ENCODE measurements at regions not wholly inside any gene's neighbourhood (a gene's known extent, or its start where the extent isn't known, plus 50 kb on each side); places are given as distances from the start of the nearest gene placed in this dataset.

DNA sequence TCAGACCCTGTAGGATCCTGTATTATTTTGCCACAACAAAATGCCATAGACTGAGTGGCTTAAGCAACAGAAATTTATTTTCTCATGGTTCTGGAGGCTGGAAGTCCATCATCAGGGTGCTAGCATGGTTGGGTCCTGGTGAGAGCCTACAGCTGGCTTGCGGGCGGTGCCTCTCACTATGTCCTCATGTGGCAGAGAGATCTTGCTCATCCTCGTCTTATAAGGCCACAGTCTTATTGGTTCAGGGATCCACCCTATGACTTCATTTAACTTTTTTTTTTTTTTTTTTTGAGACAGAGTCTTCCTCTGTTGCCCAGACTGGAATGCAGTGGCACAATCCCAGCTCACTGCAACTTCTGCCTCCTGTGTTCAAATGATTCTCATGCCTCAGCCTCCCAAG, 90.9 kb downstream of the LSM5 start:
- Histone ChIP-seq H3K9ac (no peak overlapping the region), H3K9me3 (ENCODE audit: control insufficient read depth, low read length) (no peaks in the 10 kb centered on the region), H3K79me2 (no peaks in the 10 kb centered on the region), H3K4me2 (ENCODE audit: low read length) (no peak overlapping the region), H3K36me3 (ENCODE audit: control insufficient read depth, insufficient read depth, low read length) (no peaks in the 10 kb centered on the region), H3K4me3 (ENCODE audit: low read depth, low read length) (no peak overlapping the region), H2AFZ (no peak overlapping the region), H3K4me1 (no peaks in the 10 kb centered on the region), H3K27me3 (ENCODE audit: control insufficient read depth, insufficient read depth, low read length) (no peaks in the 10 kb centered on the region), H3K27ac (no peak overlapping the region)
- TF ChIP-seq, protein P1, sequence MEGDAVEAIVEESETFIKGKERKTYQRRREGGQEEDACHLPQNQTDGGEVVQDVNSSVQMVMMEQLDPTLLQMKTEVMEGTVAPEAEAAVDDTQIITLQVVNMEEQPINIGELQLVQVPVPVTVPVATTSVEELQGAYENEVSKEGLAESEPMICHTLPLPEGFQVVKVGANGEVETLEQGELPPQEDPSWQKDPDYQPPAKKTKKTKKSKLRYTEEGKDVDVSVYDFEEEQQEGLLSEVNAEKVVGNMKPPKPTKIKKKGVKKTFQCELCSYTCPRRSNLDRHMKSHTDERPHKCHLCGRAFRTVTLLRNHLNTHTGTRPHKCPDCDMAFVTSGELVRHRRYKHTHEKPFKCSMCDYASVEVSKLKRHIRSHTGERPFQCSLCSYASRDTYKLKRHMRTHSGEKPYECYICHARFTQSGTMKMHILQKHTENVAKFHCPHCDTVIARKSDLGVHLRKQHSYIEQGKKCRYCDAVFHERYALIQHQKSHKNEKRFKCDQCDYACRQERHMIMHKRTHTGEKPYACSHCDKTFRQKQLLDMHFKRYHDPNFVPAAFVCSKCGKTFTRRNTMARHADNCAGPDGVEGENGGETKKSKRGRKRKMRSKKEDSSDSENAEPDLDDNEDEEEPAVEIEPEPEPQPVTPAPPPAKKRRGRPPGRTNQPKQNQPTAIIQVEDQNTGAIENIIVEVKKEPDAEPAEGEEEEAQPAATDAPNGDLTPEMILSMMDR (IDR thresholded peaks at IDR 0.05) = no peak

DNA sequence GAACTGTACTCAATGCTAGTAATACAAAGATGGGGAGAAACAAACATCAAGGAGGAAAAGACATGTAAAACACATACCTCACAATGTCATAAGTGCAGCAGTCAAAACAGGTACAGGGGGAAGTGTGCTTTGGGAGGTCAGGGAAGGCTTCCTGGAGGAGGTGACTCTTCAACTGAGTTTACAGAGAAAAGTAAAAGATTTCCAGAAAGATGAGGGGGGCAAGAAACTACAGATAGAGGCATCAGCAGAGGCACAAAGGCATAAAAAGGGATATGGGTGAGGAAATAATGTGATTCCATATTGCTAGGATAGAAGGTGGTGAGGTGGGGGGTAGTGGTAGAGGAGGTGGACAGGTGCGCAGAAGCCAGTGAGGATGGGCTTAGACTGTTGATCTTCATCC, 95.0 kb downstream of the LSM5 start:
- no peak overlapping the region for H3K9ac ChIP-seq

DNA sequence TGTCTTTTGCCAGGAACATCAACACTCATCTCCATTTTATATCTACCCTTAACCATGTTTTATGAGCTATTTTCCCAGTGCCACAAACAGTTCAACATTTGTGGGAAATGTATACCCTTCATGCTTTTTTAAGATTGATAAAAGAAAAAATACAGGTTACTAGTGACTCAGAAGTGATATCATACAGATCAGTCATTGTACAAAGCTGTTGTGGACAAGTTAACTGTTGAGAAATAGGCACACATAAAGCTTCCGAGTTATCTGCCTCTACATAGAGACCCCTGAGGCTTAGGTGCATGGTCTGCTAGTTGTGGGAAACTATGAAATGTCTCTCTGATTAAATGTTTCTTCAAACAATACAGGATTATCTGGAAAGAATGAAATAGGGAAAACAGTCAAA, 96.3 kb downstream of the LSM5 start:
- Histone ChIP-seq H3K4me2 (ENCODE audit: low read length) (no peak overlapping the region), H3K27me3 (ENCODE audit: control insufficient read depth, insufficient read depth, low read length) (no peaks in the 10 kb centered on the region), H3K9ac (no peak overlapping the region), H3K4me1 (no peaks in the 10 kb centered on the region), H3K27ac (no peak overlapping the region), H3K79me2 (no peaks in the 10 kb centered on the region), H3K9me3 (ENCODE audit: control insufficient read depth, low read length) (no peaks in the 10 kb centered on the region), H3K4me3 (ENCODE audit: low read depth, low read length) (no peak overlapping the region), H2AFZ (no peak overlapping the region), H3K36me3 (ENCODE audit: control insufficient read depth, insufficient read depth, low read length) (no peaks in the 10 kb centered on the region)
- TF ChIP-seq, protein P1 (IDR thresholded peaks at IDR 0.05) = no peak

More for the DNA sequence above, 95.0 kb downstream of the LSM5 start:
- Histone ChIP-seq H3K27ac (no peak overlapping the region), H3K4me3 (ENCODE audit: low read depth, low read length) (no peak overlapping the region), H2AFZ (no peak overlapping the region), H3K4me1 (no peaks in the 10 kb centered on the region), H3K4me2 (ENCODE audit: low read length) (no peak overlapping the region), H3K36me3 (ENCODE audit: control insufficient read depth, insufficient read depth, low read length) (no peaks in the 10 kb centered on the region), H3K9me3 (ENCODE audit: control insufficient read depth, low read length) (no peaks in the 10 kb centered on the region), H3K79me2 (no peaks in the 10 kb centered on the region), H3K27me3 (ENCODE audit: control insufficient read depth, insufficient read depth, low read length) (no peaks in the 10 kb centered on the region)
- TF ChIP-seq, protein P1 (IDR thresholded peaks at IDR 0.05) = no peak

DNA sequence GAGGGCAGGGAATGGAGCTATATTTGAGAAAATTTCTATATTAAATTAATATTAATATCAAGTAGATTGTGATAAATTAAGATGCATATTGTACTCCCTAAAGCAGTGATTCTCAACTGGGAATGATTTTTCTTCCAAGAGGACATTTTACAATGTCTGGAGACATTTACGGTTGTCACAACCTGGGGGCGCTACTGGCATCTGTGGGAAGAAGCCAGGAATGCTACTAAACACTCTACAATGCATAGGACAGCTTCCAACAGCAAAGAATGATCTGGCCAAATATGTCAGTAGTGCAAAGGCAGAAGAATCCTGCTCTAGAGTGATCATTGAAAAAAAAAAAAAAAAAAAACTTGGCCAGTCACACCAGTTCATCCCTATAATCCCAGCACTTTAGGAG, 100.0 kb downstream of the LSM5 start:
- TF ChIP-seq, protein P1 (IDR thresholded peaks at IDR 0.05) = no peak
- Histone ChIP-seq H3K4me1 (no peaks in the 10 kb centered on the region), H3K27me3 (ENCODE audit: control insufficient read depth, insufficient read depth, low read length) (no peaks in the 10 kb centered on the region), H3K4me3 (ENCODE audit: low read depth, low read length) (no peak overlapping the region), H3K4me2 (ENCODE audit: low read length) (no peak overlapping the region), H3K79me2 (no peaks in the 10 kb centered on the region), H3K27ac (no peak overlapping the region), H3K36me3 (ENCODE audit: control insufficient read depth, insufficient read depth, low read length) (no peaks in the 10 kb centered on the region), H2AFZ (no peak overlapping the region), H3K9me3 (ENCODE audit: control insufficient read depth, low read length) (no peaks in the 10 kb centered on the region), H3K9ac (no peak overlapping the region)

DNA sequence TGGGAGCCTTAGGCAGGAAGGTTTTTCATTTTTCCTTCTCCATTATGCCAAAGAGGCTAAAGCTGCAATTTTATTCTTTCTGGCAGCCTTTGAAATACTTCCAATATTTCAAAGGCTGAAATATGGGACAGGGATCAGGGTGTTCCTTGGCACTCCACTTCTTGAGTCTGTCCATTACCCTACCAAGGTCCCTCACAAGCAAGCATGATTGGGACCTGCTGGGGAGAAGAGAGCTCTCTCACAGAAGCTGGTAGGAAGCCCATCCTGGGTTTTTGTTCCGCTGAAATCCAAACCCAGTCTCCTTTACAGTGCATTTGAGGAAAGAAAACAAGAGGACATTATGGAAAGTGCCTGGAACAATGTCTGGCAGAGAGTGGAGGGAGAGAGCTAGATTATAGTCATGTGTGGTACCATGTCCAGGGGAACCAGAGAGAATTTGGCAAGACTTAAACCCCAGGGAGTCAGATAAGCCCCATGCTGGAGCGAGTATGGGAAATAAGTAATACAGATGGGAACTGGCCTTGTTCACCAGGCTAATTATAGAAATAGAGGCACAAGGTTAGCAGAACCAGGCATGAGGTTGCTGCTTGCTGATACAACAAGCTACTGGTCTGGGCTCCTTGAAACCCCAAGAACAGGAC, 104.7 kb downstream of the LSM5 start:
- Histone ChIP-seq H3K79me2 (no peaks in the 10 kb centered on the region), H3K4me2 (ENCODE audit: low read length) (no peak overlapping the region), H3K36me3 (ENCODE audit: control insufficient read depth, insufficient read depth, low read length) (no peaks in the 10 kb centered on the region), H3K9me3 (ENCODE audit: control insufficient read depth, low read length) (no peaks in the 10 kb centered on the region), H3K4me1 (no peaks in the 10 kb centered on the region), H3K27ac (no peak overlapping the region), H3K4me3 (ENCODE audit: low read depth, low read length) (no peak overlapping the region), H3K9ac (no peak overlapping the region), H3K27me3 (ENCODE audit: control insufficient read depth, insufficient read depth, low read length) (no peaks in the 10 kb centered on the region), H2AFZ (no peak overlapping the region)
- TF ChIP-seq, protein P1 (IDR thresholded peaks at IDR 0.05) = no peak
